ENCODE measurements at regions not wholly inside any gene's neighbourhood (a gene's known extent, or its start where the extent isn't known, plus 50 kb on each side); places are given as distances from the start of the nearest gene placed in this dataset.

DNA sequence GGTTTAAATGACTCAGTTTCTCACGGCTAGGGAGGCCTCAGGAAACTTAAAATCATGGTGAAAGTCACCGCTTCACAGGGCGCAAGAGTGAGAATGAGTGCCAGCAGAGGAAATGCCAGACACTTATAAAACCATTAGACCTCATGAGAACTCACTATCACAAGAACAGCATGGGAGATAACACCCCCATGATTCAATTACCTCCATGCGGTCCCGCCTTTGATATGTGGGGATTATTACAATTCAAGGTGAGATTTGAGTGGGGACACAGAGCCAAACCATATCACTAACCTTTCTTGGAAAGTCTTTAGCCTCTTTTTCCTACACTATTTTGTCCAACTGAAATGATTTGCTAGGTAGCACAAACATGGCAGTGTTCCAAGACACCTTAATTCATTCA is 533.9 kb upstream of the NUDT12 start:
- H3K4me1 Mint-ChIP-seq: no peaks in the 10 kb centered on the region

DNA sequence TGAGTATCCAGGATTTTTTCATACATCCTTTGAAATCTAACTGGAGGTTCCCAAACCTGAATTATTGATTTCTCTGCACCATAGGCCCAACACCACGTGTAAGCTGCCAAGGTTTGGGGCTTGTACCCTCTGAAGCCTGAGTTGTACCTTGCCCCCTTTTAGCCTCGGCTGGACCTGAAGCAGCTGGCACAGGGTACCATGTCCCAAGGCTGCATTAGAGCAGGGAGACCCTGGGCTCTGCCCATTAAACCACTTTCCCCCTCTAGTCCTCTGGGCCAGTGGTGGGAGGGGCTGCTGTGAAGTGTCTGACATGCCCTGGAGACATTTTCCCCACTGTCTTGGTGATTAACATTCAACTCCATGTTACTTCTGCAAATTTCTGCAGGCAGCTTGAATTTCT is 532.9 kb upstream of the NUDT12 start:
- H3K79me2 ChIP-seq (ENCODE audit: control insufficient read depth, insufficient read depth, low read length): no peaks in the 10 kb centered on the region
- ChIA-PET POLR2A (no interaction called here), CTCF (no interaction called here)
- H3K9me3 Mint-ChIP-seq (ENCODE audit: insufficient read depth): peaks cover 8% of the 10 kb centered on the region
- ATAC-seq (ENCODE audit: low read depth): no peak
- H3K27me3 Mint-ChIP-seq: no peaks in the 10 kb centered on the region
- intact Hi-C loops (cut with micrococcal nuclease): no loop called here
- no peaks in the 10 kb centered on the region for H3K36me3 ChIP-seq (replicated peaks in 1 of 2; ENCODE audit: control extremely low read depth in 1 of 2, control insufficient read depth in 1 of 2, extremely low read depth in 1 of 2, insufficient read depth in 2 of 2, low read length in 1 of 2)
- no peak overlapping the region for H3K27ac ChIP-seq (ENCODE audit: low read length in 2 of 2)
- H2AFZ ChIP-seq (ENCODE audit: insufficient read depth, low read depth, low read length, poor library complexity, severe bottlenecking): no peak overlapping the region
- H3K9me3 ChIP-seq (ENCODE audit: control extremely low read depth in 1 of 3, control insufficient read depth in 2 of 3, insufficient read depth in 1 of 3, low read length in 2 of 3): no peaks in the 10 kb centered on the region
- no peak overlapping the region for H3K9ac ChIP-seq (ENCODE audit: low read length)
- no peaks in the 10 kb centered on the region for H3K4me1 ChIP-seq (ENCODE audit: control insufficient read depth in 2 of 2, insufficient read depth in 2 of 2, low read length in 2 of 2)
- H3K4me1 Mint-ChIP-seq: no peaks in the 10 kb centered on the region
- no peak for DNase-seq
- H3K4me2 ChIP-seq (replicated peaks; ENCODE audit: low read depth, low read length, poor library complexity, severe bottlenecking): no peak overlapping the region
- no peak overlapping the region for H3K27ac Mint-ChIP-seq
- H3K4me3 ChIP-seq (ENCODE audit: control extremely low read depth in 1 of 5, extremely low read depth in 1 of 5, insufficient read depth in 1 of 5, low read depth in 2 of 5, low read length in 4 of 5): no peak overlapping the region
- no peak overlapping the region for H3K4me3 Mint-ChIP-seq
- no peak for TF ChIP-seq EZH2 (IDR thresholded peaks at IDR 0.05; ENCODE audit: borderline replicate concordance, insufficient read depth, low read depth, low read length, poor library complexity, severe bottlenecking)
- TF ChIP-seq, protein P1, sequence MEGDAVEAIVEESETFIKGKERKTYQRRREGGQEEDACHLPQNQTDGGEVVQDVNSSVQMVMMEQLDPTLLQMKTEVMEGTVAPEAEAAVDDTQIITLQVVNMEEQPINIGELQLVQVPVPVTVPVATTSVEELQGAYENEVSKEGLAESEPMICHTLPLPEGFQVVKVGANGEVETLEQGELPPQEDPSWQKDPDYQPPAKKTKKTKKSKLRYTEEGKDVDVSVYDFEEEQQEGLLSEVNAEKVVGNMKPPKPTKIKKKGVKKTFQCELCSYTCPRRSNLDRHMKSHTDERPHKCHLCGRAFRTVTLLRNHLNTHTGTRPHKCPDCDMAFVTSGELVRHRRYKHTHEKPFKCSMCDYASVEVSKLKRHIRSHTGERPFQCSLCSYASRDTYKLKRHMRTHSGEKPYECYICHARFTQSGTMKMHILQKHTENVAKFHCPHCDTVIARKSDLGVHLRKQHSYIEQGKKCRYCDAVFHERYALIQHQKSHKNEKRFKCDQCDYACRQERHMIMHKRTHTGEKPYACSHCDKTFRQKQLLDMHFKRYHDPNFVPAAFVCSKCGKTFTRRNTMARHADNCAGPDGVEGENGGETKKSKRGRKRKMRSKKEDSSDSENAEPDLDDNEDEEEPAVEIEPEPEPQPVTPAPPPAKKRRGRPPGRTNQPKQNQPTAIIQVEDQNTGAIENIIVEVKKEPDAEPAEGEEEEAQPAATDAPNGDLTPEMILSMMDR (IDR thresholded peaks at IDR 0.05): no peak
- H3K27me3 ChIP-seq (replicated peaks in 1 of 4; ENCODE audit: control extremely low read depth in 1 of 4, control insufficient read depth in 3 of 4, insufficient read depth in 4 of 4, low read length in 3 of 4): no peaks in the 10 kb centered on the region
- no peaks in the 10 kb centered on the region for H4K20me1 ChIP-seq (ENCODE audit: control insufficient read depth, insufficient read depth, low read length, poor library complexity, severe bottlenecking)
- WGBS (ENCODE audit: insufficient coverage): 76% methylated on average over 2 of the region's 2 CpGs

More for the DNA sequence above, 533.9 kb upstream of the NUDT12 start:
- no peak overlapping the region for H3K27ac ChIP-seq (ENCODE audit: low read length in 2 of 2)
- no peaks in the 10 kb centered on the region for H3K9me3 ChIP-seq (ENCODE audit: control extremely low read depth in 1 of 3, control insufficient read depth in 2 of 3, insufficient read depth in 1 of 3, low read length in 2 of 3)
- ATAC-seq (ENCODE audit: low read depth) (no peak), DNase-seq (no peak)
- Mint-ChIP-seq H3K27me3 (no peaks in the 10 kb centered on the region), H3K27ac (no peak overlapping the region), H3K4me3 (no peak overlapping the region), H3K9me3 (ENCODE audit: insufficient read depth) (peaks cover 8% of the 10 kb centered on the region)
- no peaks in the 10 kb centered on the region for H3K79me2 ChIP-seq (ENCODE audit: control insufficient read depth, insufficient read depth, low read length)
- ChIA-PET POLR2A (no interaction called here), CTCF (no interaction called here)
- no peak overlapping the region for H2AFZ ChIP-seq (ENCODE audit: insufficient read depth, low read depth, low read length, poor library complexity, severe bottlenecking)
- no peak overlapping the region for H3K9ac ChIP-seq (ENCODE audit: low read length)
- no peaks in the 10 kb centered on the region for H4K20me1 ChIP-seq (ENCODE audit: control insufficient read depth, insufficient read depth, low read length, poor library complexity, severe bottlenecking)
- H3K36me3 ChIP-seq (replicated peaks in 1 of 2; ENCODE audit: control extremely low read depth in 1 of 2, control insufficient read depth in 1 of 2, extremely low read depth in 1 of 2, insufficient read depth in 2 of 2, low read length in 1 of 2): no peaks in the 10 kb centered on the region
- intact Hi-C loops (cut with micrococcal nuclease): no loop called here
- H3K4me1 ChIP-seq (ENCODE audit: control insufficient read depth in 2 of 2, insufficient read depth in 2 of 2, low read length in 2 of 2): no peaks in the 10 kb centered on the region
- no peak overlapping the region for H3K4me2 ChIP-seq (replicated peaks; ENCODE audit: low read depth, low read length, poor library complexity, severe bottlenecking)
- WGBS (ENCODE audit: insufficient coverage): 60% methylated on average over 1 of the region's 5 CpGs
- TF ChIP-seq EZH2 (IDR thresholded peaks at IDR 0.05; ENCODE audit: borderline replicate concordance, insufficient read depth, low read depth, low read length, poor library complexity, severe bottlenecking): no peak
- TF ChIP-seq, protein P1 (IDR thresholded peaks at IDR 0.05): no peak
- no peak overlapping the region for H3K4me3 ChIP-seq (ENCODE audit: control extremely low read depth in 1 of 5, extremely low read depth in 1 of 5, insufficient read depth in 1 of 5, low read depth in 2 of 5, low read length in 4 of 5)
- H3K27me3 ChIP-seq (replicated peaks in 1 of 4; ENCODE audit: control extremely low read depth in 1 of 4, control insufficient read depth in 3 of 4, insufficient read depth in 4 of 4, low read length in 3 of 4): no peaks in the 10 kb centered on the region
